Fibroblast of the conjunctiva (primary cell): ENCODE measurements at regions not wholly inside any gene's neighbourhood (a gene's known extent, or its start where the extent isn't known, plus 50 kb on each side); places are given as distances from the start of the nearest gene placed in this dataset.
"Not testable (repeated sequence)": the region's sequence is repeated elsewhere in the genome, so short reads cannot be mapped to it uniquely, and the experiment has no call there.

Source experiments
- DNase-seq: peaks from one replicate; pipeline ENCODE4 v3.0.0-alpha.2; 2010; ENCODE audit warnings: low read depth

DNA sequence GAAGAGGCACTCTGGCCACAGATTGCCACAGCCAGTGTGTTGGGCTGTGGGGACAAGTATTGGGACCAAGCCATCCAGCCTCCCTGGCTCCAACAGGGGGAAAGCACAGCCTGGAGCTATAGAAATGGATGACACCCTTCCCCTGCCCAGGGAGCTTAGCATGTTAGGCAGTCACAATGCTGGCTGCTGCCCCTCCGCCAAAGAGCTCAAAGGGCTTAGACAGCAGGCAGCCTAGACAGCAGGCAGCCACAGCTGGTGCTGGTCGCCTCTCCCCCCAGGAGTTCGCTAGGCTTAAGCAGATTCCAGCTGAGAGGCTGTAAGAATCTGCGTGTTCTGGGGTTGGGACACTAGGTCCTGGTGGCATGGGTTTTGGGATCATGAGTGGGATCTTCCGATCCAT, 94.5 kb upstream of the MXRA5 start:
- no peak for DNase-seq

DNA sequence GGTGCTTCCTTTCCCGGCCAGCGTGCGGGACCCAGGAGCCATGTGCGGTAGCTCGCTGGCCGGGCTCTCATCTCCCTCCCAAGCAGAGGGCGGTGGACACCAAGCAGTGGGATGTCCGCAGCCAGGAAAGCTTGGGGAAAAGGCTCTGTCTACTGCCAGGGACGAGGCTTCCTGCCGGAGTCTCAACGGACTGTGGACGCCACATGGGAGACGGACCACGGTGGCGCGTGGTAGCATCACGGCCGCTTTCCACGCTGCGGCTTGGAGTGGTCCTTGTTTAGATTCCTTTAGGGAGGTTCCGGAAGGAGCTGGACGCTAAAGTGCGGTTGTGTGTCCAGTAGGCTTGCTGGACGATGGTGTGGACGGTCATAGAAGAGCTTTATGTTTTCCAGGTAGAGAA, 89.5 kb upstream of the MXRA5 start:
- not testable (repeated sequence) for DNase-seq

DNA sequence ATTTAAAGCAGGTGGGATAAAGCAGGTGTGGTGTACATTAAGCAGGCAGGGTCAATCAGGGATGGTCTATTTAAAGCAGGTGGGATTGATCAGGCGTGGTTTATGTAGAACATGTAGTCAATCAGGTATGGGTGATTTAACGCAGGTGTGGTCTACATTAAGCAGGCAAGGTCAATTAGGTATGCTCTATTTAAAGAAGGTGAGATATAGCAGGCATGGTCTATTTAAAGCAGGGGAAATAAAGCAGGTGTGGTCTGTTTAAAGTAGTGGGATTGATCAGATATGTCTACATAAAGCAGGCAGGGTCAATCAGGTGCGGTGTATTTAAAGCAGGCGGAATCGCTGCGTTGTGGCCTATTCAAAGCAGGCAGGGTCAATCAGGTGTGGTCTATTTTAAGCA, 88.6 kb upstream of the MXRA5 start:
- DNase-seq = no peak

DNA sequence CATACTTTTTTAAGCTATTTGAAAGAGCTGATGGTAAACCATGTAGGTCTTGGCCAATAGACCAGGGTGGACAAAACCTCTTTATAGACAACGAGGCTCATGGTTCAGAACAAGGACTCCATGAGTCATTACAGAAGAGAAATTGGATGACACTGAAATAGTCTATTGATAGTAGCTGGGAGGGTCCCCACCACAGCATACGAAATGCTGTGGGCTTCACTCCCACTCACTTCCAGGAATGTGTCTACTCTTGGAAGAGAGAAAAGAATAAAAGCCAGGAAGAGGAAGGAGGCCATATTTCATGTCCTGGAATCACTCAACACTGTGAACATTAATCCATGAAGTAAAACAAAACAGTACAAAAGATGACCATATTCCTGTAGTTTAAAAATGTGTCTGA, 82.3 kb upstream of the MXRA5 start:
- DNase-seq = no peak

DNA sequence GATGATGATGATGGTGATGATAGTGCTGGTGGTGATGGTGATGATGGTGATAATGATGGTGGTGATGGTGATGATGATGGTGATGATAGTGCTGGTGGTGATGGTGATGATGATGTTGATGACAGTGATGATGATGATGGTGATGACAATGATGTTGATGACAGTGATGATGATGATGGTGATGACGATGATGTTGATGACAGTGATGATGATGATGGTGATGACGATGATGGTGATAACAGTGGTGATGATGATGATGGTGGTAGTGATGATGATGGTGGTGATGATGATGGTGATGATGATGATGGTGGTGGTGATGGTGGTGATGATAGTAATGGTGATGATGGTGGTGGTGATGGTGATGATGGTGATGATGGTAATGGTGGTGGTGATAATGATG, 80.1 kb upstream of the MXRA5 start:
- no peak for DNase-seq

DNA sequence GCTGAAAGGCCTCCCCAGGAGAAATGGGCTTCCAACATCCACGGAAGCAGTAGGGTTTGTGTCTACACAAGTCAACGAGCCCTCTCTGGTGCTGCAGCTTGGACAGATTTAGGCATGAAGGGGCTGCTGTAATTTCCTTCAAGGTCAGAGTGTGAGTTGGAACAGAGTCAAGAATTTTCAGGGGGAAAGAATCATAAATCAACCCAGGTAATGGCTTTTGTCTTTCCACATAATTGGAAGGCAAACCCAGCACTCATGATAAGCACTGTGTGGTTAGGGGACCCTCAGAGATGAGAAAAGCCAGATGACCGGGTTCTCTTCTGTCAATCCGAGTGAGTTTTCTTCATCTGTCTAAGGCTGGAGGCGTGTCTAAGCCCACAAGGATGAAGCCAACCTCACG, 78.6 kb upstream of the MXRA5 start:
- DNase-seq = no peak

DNA sequence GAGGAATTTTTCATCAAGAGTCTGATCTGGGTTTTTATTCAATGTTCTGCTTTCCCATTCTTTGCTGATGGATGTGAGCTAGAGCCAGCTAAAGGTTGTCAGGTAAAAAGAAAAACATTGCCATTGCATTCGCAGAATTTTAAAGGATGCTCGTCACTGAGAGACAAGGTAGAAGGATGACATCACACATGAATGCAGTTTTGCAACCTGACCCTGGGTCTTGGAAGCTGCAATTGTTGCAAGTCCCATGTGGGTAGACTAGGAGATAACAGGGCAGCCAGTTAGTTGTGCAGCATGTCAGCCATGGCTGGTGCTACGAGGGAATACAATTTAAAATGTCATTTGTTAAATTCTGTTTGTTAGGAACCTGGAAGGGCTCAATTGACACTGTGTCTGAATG, 73.9 kb upstream of the MXRA5 start:
- no peak for DNase-seq

DNA sequence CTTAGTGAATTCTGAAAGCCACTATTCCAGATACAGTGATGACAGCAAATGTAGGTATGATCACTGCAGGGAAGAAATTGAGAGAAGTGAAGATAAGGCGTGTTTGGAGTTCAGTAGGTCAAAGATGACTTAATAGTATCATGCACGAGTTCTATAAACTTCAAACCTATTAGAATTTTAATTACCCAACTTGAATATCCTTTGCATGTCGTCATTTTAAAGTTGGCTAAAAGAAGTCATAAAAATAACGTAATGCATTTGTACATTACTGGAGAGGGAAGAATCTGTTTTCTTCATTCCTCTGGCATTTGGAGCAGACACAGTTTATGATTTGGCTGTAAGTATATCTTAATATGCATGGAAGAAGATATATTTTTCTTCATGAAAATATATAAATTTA, 68.6 kb upstream of the MXRA5 start:
- no peak for DNase-seq

DNA sequence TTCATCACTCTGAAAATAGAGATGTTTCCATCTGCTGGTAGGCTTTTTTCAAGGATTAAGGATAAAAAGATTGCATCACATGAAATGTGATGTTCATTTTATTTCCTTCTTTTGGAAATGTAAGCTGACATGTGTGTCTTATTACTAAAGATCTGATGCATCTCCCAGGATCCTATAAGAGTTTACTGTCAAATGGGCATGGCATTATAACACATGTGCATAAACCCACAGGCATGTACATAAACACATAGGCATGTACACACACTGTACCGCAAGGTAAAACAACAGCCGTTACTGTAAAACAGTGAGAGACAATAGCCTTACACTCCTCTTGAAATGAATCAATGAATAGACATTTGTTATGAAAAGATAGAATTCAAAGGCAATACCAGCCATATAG, 65.2 kb upstream of the MXRA5 start:
- DNase-seq = not testable (repeated sequence)

DNA sequence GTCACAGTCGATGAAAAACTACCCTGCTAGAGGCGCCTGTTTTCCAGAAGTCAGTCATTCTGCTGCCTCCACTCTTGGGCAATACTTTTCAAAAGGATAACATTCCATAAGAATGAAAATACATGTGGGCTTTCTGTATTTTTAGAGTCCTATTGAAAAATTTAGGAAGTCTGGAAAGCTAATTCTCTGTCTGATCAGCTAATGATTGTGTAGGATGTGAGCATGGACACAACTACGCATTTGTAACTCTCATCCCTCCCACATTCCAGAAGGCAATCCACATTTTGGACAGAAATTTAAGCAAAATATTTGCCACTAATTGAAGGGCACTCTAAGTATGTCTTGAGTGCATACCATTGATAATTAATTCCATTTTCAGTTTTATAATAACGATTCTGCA, 63.5 kb upstream of the MXRA5 start:
- DNase-seq = not testable (repeated sequence)

DNA sequence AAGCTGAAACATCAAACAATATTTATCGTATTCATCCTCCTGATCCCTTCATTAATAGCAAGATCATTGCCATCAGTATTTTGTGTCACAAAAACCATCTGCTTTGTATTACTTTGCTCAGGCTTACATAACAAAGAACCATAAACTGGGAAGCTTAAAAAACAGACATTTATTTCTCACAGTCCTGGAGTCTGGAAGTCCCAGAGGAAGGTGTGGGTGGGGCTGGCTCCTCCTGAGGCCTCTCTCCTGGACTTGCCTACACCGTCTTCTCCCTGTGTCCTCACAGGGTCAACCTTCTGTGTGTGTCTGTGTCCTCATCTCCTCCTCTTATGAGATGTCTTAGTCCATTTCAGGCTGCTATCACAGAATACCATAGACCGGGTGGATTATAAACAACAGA, 61.3 kb upstream of the MXRA5 start:
- DNase-seq = no peak

DNA sequence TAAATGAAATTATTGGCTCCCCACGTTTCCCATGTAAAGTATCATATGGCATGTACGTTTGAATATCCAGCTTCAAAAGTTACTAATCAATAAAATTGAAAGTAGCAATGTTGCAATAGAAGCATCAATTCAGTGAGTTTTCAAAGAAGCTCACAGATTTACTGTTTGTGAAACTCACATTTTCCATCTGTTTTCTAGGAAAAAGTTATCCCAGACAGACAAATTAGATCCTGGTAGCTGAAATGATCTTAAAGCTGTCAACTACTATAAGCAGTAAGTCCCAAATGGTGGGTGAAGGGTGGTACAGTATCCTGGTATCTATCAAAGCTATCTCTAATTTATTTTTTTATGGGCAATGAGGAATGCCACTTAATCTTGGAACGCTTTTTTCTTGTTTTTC, 60.7 kb upstream of the MXRA5 start:
- no peak for DNase-seq

DNA sequence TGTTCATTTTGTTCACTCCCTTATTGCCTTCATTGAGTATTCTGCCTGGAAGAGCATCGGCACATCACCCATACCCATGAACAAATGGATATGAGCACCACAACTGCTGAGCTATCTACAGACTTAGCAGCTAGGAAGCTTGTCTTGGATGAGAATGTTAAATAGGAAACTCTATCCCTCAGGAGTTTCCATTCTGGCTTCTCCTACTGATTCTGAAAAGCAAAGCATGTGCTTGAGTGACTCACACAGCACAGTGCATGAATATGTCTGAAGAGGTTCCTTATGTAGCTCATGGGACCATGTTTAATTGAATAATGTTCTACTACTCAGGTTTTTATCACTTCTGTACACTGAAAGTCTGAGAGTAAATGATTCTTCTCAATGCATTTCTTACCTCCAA, 57.3 kb upstream of the MXRA5 start:
- DNase-seq = no peak
